HPDE6-E6E7 (cell line): ENCODE measurements at regions not wholly inside any gene's neighbourhood (a gene's known extent, or its start where the extent isn't known, plus 50 kb on each side); places are given as distances from the start of the nearest gene placed in this dataset.

ENCODE experiments used
- DNase-seq: peaks from one replicate; pipeline ENCODE4 v3.0.0; 2011; ENCODE audit warnings: missing footprints; ENCODE audit errors: extremely low spot score

DNA sequence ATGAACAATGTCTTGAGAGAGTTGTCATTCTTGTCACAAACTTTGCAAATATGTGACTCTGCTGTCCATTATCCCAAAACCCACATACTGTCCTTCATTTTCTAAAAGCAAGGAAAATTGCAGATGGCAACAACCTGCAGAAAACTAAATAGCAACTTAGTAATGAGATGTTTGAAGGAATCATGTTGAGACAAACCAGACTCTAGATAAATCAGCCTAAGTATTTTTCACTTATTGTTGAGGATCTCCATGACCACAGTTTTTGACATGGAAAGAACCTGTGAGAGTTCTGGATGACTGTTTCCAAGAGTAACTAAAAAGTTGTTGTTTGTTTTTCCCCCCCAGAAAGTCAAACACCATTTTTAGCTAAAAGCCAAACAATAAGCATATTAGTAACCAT lies 535.2 kb upstream of the ZNF608 start:
- DNase-seq = no peak

DNA sequence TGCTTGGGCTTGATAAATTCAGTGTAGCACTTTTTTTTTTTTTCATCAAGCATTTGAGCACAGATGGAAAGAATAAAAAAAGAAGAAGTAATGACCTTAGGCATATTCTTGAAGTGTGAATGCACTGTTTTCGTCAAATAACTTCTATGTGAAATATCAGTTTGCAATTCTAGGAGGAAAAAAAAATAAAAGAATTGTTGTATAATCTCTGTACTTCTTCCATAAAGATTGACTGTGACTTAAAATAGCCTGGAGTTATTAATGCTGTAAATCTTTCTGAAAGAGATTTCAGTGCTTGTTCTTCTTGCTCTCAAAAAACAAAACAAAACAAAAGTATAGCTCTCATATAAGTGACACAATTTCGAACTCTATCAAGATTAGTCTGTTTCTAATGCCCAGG lies 536.9 kb upstream of the ZNF608 start:
- DNase-seq = no peak

DNA sequence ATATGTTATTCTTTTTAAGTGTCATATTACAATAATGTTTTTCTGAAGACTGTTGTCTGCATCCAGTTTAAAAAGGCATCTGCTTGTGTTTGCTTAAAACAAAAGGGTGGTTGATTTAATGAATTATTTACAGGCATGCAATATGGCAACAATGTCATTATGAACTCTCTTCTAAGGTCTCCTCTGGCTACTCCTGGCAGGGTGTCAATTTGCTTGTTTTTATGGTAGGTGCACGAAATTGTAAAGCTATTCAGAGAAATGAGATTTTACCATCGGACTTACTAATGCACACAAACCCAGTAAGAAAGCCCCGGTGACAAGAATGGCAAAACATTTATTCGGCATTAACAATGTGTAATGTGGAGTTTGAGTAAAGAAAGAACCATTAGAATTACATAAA lies 539.8 kb upstream of the ZNF608 start:
- no peak for DNase-seq

DNA sequence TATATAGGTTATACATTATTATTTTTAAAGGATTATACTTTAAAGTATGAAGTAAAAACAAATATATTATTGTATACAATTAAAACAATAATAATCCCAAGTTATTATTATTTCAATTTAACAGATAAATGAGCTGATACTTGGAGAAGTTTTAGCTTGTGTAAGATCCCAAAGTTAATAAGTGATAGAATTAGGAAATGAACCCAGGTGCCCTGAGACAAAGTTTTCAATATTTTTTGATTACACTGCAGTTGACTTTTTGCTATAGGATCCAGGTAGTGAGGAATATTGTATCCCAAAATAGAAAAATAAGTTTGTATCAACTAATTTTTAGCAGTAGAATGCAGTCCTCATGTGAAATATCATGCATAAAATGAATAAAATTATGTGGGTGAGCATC lies 543.2 kb upstream of the ZNF608 start:
- no peak for DNase-seq

DNA sequence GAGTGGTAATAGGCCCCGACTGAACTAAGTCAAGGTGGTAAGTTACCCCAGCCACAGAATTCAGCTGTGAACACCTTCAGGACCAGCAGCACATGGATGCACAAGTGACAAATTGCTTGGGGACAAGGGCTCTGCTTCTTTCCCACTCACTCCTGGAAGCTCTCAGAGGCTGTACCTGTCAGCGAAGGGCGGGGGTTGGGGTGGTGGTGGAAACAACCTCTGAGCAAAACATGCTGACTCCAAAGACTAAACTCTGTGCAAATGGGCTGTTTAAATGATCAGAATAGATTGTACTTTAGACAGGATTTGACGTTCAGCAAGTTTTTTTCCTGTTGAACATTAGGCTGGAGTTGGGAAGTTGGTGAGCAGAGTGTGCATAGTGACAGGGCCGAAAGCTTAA lies 544.5 kb upstream of the ZNF608 start:
- DNase-seq = no peak

DNA sequence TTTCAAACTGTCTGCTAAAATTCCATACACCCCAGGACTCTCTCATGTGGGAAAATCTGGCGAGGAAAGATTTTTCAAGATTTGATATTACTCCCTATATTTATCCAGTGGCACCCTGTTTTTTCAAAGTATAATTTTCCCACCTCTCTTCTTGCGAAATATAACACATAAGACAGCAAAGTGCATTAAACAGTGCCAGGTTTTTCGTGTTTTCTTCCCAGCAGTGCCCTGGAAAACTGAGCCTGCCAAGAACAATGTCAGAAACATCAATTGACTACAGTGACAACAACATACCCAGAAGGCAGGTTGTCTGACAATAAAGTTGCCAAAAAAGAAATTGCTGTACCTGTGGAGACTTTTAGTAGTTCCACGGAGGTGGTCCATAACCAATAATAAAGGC lies 545.0 kb upstream of the ZNF608 start:
- no peak for DNase-seq

DNA sequence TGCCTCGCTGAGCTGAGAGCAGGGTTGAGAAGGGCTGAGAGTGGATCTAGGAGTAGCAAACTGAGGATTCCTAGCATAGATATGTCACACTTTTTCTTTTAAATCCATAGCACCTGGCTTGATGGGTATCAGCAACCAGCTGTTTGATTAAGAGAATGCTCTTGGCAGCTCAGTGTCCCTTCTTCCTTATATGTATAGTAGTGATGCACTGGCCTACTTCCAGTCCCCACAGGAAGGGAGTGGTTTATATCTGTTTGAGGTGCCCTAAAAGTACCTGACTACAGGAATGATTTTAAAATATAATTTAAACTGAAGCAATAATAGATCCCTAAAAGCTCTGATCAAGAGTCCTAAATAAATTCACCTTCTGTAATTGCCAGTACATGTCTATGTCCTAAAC lies 546.8 kb upstream of the ZNF608 start:
- no peak for DNase-seq

DNA sequence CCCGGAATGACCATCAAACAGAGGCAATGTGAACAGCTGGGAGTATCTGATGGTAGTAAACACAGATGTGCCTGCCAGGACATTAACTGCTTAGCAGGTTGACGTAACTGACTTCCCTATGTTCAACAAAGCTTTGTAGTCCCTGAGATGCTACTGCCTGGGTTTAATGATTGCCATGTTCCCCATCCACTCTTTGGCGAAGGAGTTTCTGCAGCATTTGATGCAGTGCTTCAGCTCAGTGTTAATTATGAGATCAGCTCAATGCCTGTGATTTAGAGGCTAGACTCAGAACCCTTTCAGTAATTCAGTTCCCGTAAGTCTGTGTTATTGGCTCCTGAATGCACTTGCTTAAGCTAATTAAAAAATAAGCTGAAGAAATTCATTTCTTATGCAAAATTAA lies 547.3 kb upstream of the ZNF608 start:
- DNase-seq = no peak

DNA sequence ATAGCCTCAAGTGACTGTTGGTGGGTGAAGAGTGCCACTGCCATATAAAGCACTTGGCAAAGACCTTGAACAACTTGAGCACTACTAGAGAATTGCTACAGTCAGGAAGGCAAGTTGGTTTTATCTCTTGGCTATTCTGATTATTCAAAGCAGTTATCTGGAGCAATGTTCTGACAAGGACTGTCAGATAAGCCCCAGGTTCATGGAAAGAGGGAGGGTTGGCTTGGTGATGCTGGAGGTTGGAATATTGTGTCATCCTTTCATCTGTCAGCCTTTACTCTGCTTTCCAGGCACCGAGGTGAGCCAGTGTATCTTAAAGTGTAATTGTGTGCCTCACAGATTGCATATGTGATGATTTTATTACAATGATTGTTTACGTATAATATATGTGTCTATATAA lies 548.4 kb upstream of the ZNF608 start:
- DNase-seq = no peak

DNA sequence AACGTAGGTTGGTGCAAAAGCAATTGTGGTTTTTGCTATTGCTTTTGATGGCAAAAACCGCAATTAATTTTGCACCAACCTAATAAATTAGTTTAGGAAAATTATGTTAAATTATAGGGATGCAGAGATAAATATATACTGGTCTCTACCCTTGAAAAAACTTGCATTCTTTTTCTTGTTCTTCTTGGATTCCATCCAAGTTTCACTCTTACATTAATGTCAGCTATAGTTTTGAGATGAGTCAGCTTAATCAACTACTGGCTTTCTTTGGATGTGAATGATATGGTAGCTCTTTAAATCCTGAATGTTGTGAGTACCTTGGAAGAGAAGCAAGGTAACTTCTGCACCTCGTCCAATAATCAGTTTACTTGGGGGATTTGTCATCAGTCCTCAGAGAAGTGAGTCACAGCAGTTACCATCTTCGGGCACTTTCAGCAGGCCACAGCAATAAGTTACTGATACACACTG lies 549.0 kb upstream of the ZNF608 start:
- no peak for DNase-seq

DNA sequence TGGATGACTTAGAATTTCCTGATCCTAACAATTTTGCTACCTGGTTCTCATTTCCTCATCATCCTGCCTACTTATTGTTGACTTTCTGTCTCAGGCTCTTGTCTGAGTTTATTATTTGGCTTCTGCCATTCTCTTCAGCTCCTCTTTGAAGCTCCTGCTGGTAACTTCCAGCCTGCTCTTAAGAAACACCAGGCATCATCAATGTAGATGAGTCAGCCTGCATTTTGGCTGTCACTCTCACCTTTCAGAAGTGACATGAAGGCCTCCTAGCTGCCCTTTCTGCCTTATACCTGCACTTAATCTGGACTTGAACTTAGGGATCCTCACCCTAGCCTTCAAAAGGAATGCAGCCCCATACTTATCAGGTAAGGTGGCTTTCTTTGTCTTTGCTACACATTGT lies 551.8 kb upstream of the ZNF608 start:
- no peak for DNase-seq

DNA sequence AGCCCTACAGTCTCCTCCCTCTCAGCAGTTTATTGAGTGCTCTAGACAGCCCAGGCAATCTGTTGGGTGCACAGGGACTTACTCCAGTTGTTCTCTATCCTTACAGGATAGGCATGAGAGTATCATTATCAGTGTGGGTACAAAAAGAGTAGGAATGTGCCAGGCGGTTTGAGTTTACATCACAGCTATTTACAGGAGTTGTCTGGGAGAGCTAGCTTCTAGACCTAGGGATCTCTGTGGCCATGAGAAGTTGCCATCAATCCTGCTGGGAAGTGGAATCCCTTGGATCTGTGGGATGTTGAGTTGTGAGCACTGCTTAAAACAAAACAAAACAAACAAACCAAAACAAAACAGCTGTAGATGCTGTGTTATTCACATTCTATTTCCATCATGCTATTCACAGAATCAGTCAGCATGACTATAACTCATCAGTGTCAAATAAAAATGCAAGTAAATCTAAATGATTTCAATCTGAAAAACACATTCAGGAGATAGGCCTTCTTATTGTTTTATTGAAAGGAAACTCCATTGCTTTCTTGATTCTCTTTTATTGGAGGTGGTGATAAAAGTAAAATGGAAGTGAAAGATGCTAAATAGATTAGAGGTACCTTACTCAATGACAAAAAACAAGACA lies 552.4 kb upstream of the ZNF608 start:
- DNase-seq = no peak

DNA sequence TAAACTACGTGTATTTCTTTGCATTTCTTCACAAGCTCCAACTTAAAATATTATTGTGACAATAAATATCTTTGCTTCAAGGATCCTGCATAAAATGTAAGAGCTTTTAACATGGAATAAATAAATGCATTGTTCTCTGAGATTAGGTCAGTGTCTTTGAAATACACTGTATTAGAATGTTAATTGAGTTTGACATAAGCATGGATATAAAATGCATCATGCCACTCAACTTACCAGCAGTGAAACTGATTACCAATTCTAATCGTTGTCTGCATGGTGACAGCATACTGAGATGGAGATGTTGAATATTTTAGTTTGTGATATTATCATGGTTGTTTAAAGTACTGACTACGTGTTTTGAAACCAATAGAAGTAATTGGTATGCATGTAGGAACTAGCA lies 555.3 kb upstream of the ZNF608 start:
- DNase-seq = no peak

DNA sequence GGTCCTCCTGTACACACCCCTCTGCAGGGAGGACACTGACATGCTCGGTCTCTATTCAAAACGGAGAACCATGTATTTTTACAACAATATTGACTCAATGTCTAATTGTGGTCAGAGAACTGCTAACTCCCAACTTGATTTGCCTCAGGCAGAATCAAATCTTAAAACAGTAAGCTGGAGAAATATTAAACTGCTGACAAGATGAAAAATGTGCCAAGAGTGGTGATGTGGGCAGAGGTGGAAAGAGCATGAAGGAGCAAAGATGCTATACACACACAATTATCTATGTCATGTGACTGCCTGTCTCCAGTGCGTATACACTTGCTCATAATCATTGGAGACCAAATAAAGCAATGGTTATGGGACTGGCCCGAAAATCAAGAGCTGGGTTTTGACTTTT lies 556.1 kb upstream of the ZNF608 start:
- no peak for DNase-seq

DNA sequence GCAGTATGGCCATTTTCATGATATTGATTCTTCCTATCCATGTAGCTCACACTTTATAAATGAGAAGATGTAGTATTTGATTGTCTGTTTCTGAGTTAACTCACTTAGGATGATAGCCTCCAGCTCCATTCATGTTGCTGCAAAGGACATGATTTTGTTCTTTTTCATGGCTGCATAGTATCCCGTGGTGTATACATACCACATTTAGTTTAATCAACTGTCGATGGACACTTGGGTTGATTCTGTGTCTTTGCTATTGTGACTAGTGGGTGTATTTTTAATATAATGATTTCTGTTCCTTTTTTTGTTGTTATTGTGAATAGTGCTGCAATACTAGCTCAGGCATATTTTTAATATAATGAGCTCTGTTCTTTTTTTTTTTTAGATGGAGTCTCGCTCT lies 560.3 kb upstream of the ZNF608 start:
- no peak for DNase-seq

DNA sequence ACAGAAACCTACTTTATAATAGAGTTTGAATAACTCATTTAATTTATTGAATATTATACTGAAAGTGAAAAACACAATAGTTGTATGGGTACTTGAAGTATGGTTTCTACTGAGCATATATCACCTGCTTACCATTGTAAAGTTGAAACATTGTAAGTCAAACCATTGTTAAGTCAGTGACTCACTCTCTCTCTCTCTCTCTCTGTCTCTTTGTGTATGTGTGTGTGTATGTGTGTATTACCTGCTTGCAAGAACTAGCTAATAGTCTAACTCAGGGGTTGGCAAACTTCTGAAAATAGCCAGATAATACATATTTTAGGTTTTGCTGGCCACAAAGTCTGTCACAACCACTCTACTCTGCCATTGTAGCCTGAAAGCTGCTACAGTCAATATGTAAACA lies 564.3 kb upstream of the ZNF608 start:
- DNase-seq = no peak

DNA sequence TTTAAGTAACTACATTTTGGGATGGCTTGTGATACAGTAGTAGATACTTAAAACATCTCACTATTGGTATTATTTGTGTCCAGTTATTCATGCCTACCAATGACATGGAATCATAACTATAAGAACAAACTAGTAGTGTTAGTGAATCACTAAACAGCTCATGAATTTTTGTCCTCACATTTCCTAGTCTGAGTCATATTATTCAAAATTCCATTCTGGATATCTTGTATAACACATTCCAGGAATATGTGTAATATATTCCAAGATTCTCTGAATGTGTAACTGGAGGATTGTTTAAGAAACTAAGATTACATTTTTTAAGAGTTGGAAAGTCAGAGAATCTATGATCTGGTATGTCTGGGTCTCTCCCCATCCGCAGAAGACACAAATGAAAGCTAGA lies 565.3 kb upstream of the ZNF608 start:
- peak; percentile 17 for DNase-seq

DNA sequence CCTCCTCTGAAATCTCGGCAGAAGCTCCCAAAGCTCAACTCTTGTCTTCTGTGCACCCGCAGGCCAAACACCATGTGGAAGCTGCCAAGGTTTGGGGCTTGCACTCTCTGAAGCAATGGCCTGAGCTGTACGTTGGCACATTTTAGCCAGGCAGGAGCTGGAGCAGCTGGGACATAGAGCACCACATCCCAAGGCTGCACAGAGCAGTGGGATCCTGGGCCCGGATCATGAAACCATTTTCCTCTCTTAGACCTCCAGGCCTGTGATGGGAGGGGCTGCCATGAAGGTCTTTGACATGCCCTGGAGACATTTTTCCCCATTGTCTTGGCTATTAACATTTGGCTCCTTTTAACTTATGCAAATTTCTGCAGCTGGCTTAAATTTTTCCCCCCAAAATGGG lies 567.1 kb upstream of the ZNF608 start:
- DNase-seq = no peak

DNA sequence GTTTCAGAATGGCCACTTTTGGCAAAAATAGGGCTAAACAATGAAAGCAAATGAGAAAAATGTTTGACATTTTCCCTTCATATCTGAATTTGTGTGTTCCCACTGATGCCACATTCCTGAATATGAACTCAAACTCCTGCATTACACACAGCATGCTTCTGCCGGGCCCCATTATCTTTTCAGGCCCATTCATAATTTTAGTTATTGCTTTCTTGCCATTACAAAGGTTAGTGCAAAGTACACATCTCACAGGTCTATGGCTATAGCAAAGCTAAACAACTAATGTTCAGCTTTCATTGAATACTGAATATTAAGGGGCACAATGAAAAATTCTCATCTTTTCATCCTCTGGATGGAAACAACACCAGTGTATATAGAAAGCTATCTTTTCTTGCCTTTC lies 568.9 kb upstream of the ZNF608 start:
- no peak for DNase-seq

DNA sequence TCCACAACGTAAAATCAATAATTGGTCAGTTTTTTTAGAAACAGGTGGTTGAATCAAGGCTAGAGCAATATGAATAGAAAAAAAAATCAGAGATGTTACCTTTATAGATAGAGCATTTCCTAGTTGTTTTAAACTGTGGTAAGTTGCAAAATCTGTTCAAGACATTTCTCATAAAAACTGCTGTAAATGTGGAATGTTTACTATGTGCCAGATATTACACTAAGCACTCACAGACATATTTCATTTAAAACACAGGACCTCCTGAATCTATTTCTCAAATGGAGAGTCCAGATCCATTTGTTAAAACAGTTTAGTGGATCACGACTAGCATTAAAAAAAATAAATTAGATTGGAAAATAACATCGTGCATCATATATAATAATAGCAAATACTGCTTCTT lies 570.0 kb upstream of the ZNF608 start:
- no peak for DNase-seq

DNA sequence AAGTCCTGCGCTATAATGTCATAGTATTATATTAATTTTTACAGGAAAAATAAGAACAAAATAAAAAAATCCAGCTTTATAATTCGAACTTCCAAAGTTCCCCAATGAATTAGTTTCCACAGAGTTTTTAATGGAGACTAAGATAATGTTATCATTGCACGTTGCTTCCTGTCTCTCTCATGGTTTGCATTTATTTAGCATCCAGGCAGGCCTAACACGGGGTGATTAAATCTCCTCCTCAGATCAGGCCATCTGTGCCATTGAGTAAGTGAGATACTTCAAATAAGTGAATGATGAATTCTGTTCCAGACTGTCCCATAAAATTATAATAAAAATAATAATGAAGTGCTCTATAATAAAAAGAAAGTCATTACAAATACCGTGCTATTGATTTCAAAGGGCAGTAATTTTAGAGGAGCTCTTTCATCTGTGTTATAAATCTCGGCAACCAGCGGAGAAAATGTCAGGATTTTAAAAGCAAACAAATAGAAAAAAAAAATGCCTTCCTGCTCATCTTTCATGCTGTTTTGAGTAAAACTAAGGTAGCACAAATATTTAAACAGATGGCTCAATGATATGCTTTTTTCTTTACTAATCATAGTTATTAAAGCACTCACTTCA lies 570.6 kb upstream of the ZNF608 start:
- DNase-seq = no peak

DNA sequence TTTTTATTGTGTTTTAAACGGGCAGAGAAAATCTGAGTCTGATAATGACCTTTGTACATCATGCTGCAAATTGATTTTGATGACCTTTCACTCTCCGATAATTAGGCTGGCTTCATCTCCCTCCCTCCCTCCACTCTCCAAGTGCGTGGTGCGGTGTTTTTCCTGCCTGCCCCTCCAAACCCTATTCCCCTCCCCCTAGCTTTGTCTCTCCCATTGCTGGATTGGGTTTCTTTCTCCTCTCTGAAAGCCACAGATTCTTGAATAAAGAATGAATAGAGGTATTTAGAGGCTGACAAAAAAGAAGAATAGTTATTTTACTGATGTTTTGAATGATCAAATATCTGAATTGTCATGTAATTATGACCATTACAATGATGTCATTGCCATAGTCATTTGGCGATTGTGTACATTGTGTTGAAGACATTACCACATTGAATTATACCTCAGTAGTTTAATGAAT lies 571.1 kb upstream of the ZNF608 start:
- no peak for DNase-seq

DNA sequence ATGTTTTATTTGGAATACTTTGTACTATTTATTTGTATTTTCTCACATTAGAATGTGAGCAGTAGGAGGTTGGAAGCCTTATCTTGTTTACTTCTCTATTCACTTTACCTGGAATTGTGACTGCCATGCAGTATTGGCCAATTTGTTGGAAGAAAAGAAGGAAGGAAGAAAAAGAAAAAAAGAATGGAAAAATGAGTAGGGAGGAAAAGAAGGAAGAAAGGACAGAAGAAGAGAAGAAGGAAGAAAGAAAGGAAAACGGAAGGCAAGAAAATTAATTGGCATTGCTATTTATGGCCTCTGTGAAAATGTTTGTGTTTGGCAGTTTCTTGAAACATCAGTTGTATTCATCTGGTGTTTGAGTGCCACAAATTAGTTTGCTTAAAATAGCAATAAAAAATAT lies 575.2 kb upstream of the ZNF608 start:
- DNase-seq = no peak

DNA sequence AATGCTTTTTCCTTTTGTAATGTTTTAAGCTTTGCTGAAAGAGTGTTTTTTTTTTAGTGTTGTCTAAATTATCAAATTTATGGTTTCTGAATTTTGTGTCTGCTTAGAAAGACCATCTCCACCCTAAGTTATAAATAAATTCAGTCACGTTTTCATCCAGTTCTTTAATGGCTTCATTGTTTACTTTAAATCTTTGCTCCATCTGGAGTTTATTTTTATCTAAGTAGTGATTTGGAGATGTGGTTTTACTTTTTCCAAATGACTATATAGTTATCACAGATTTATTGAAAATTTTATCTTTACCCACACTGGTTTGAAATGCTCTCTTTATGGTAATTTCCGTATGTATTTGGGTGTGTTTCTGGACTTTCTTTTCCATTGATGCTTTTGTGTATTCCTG lies 577.2 kb upstream of the ZNF608 start:
- no peak for DNase-seq
